HL-60 (cell line): ENCODE measurements at regions not wholly inside any gene's neighbourhood (a gene's known extent, or its start where the extent isn't known, plus 50 kb on each side); places are given as distances from the start of the nearest gene placed in this dataset.

Experiments used
- DNase-seq, 2 experiments: peaks; one replicate each; pipeline ENCODE4 v3.0.0-alpha.2; 2010 to 2020; ENCODE audit warnings: low read depth in 1 of 2, low spot score in 1 of 2
- H3K27ac ChIP-seq: fragments of 250-450 bp; sonication (Bioruptor Pico); replicated peaks from 2 replicates; pipeline ENCODE4 v1.5.1; 2020; ENCODE audit warnings: mild to moderate bottlenecking, moderate library complexity
- H3K27me3 ChIP-seq: fragments of 250-450 bp; sonication (Bioruptor Pico); 2 replicates; pipeline ENCODE4 v1.5.1; 2021; ENCODE audit warnings: mild to moderate bottlenecking, moderate library complexity; ENCODE audit not compliant: insufficient read depth, poor library complexity, severe bottlenecking
- H3K4me3 ChIP-seq: replicated peaks from 2 replicates; pipeline ENCODE4 v1.5.1; 2011; ENCODE audit warnings: mild to moderate bottlenecking, control low read depth, low read length; ENCODE audit not compliant: insufficient read depth
- CTCF ChIP-seq: IDR thresholded peaks from one replicate; pipeline ENCODE4 v1.5.1; 2011; ENCODE audit warnings: low read length, control low read depth, inconsistent platforms; ENCODE audit not compliant: insufficient read depth
- GABPA ChIP-seq: IDR thresholded peaks from 2 replicates; pipeline ENCODE4 v1.6.1; 2012; ENCODE audit warnings: low read depth
- POLR2AphosphoS5 ChIP-seq: IDR thresholded peaks from 2 replicates; pipeline ENCODE4 v1.6.1; 2012; ENCODE audit warnings: low read depth
- SPI1 ChIP-seq: IDR thresholded peaks from 2 replicates; pipeline ENCODE4 v1.6.1; 2012; ENCODE audit warnings: low read depth, mild to moderate bottlenecking, borderline replicate concordance
- TF ChIP-seq, protein P1 (sequence below): IDR thresholded peaks from 2 replicates; pipeline ENCODE4 v1.6.1; 2012; ENCODE audit warnings: low read depth; ENCODE audit not compliant: insufficient replicate concordance

- no peak for DNase-seq
- Histone ChIP-seq H3K27ac (no peak overlapping the region), H3K27me3 (peaks cover 6% of the 10 kb centered on the region), H3K4me3 (no peak overlapping the region)
- TF ChIP-seq CTCF (no peak), POLR2AphosphoS5 (no peak), GABPA (no peak), SPI1 (no peak)
- TF ChIP-seq, protein P1, sequence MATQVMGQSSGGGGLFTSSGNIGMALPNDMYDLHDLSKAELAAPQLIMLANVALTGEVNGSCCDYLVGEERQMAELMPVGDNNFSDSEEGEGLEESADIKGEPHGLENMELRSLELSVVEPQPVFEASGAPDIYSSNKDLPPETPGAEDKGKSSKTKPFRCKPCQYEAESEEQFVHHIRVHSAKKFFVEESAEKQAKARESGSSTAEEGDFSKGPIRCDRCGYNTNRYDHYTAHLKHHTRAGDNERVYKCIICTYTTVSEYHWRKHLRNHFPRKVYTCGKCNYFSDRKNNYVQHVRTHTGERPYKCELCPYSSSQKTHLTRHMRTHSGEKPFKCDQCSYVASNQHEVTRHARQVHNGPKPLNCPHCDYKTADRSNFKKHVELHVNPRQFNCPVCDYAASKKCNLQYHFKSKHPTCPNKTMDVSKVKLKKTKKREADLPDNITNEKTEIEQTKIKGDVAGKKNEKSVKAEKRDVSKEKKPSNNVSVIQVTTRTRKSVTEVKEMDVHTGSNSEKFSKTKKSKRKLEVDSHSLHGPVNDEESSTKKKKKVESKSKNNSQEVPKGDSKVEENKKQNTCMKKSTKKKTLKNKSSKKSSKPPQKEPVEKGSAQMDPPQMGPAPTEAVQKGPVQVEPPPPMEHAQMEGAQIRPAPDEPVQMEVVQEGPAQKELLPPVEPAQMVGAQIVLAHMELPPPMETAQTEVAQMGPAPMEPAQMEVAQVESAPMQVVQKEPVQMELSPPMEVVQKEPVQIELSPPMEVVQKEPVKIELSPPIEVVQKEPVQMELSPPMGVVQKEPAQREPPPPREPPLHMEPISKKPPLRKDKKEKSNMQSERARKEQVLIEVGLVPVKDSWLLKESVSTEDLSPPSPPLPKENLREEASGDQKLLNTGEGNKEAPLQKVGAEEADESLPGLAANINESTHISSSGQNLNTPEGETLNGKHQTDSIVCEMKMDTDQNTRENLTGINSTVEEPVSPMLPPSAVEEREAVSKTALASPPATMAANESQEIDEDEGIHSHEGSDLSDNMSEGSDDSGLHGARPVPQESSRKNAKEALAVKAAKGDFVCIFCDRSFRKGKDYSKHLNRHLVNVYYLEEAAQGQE: no peak
Observed at GRCh38 chr6:40760887-40761286, 173.7 kb upstream of the LRFN2 start.

DNA sequence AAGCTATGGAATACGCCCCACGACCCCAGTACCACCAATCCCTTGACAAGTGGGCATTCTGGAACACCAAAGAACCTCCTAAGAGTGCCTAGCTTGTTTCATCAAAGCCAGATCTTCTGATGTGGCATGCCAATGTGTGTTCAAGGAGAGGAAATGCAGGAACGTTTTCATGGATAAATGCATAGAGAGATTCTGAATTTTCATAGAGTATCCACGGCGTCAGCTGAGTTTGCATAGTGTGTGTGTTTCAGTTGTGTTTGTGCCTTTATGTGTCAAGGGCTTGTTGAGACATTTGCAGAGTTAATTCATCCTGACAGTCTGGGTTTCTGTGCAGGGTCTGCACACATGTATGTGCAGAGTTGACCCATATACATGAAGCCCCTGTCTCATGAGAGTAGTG, 172.7 kb upstream of the LRFN2 start:
- Histone ChIP-seq H3K4me3 (no peak overlapping the region), H3K27me3 (peaks cover 17% of the 10 kb centered on the region), H3K27ac (no peak overlapping the region)
- no peak for DNase-seq
- TF ChIP-seq GABPA: no peak
- no peak for TF ChIP-seq POLR2AphosphoS5
- TF ChIP-seq, protein P1: no peak
- no peak for TF ChIP-seq SPI1
- no peak for TF ChIP-seq CTCF

- TF ChIP-seq CTCF (no peak), GABPA (no peak), POLR2AphosphoS5 (no peak), SPI1 (no peak)
- TF ChIP-seq, protein P1: no peak
- H3K27me3 ChIP-seq: peaks cover 23% of the 10 kb centered on the region
Observed at GRCh38 chr6:40759264-40759663, 172.1 kb upstream of the LRFN2 start.

More at GRCh38 chr6:40759264-40759663, 172.1 kb upstream of the LRFN2 start:
- Histone ChIP-seq H3K4me3 (no peak overlapping the region), H3K27ac (no peak overlapping the region)
- no peak for DNase-seq
